Muscle layer of duodenum (tissue), 2 donors: ENCODE measurements at regions not wholly inside any gene's neighbourhood (a gene's known extent, or its start where the extent isn't known, plus 50 kb on each side); places are given as distances from the start of the nearest gene placed in this dataset.

Experiments
- H3K27ac ChIP-seq: one replicate; pipeline ENCODE4 v1.7.0; 2013; ENCODE audit warnings: mild to moderate bottlenecking, low read length
- H3K27me3 ChIP-seq: one replicate; pipeline ENCODE4 v1.7.0; 2013; ENCODE audit warnings: low read depth, mild to moderate bottlenecking, control low read depth, low read length
- H3K36me3 ChIP-seq, 2 donors: one replicate each; pipeline ENCODE4 v1.7.0; 2013; ENCODE audit warnings: low read length in 2 of 2, control low read depth in 1 of 2, mild to moderate bottlenecking in 1 of 2; ENCODE audit not compliant: insufficient read depth in 2 of 2, control insufficient read depth in 1 of 2
- H3K4me1 ChIP-seq, 2 donors: one replicate each; pipeline ENCODE4 v1.7.0; 2013; ENCODE audit warnings: low read length in 2 of 2, mild to moderate bottlenecking in 2 of 2, control low read depth in 1 of 2, moderate library complexity in 1 of 2; ENCODE audit not compliant: insufficient read depth in 2 of 2, control insufficient read depth in 1 of 2
- H3K4me3 ChIP-seq, 2 donors: one replicate each; pipeline ENCODE4 v1.7.0; 2013; ENCODE audit warnings: low read length in 2 of 2, low read depth in 1 of 2, mild to moderate bottlenecking in 1 of 2
- H3K9me3 ChIP-seq, 2 donors: one replicate each; pipeline ENCODE4 v1.7.0; 2013; ENCODE audit warnings: low read length in 2 of 2, control low read depth in 1 of 2, mild to moderate bottlenecking in 1 of 2; ENCODE audit not compliant: control insufficient read depth in 1 of 2
- donor health status: healthy.

GRCh38 chr15:77860071-77860691 is 217.3 kb downstream of the TBC1D2B start:
- H3K4me1 ChIP-seq = no peaks in the 10 kb centered on the region
- no peak overlapping the region for H3K27ac ChIP-seq
- no peaks in the 10 kb centered on the region for H3K27me3 ChIP-seq
- no peak overlapping the region for H3K4me3 ChIP-seq
- no peaks in the 10 kb centered on the region for H3K9me3 ChIP-seq
- no peaks in the 10 kb centered on the region for H3K36me3 ChIP-seq

GRCh38 chr15:77859491-77860060 is 217.9 kb downstream of the TBC1D2B start:
- Histone ChIP-seq H3K27ac (no peak overlapping the region), H3K36me3 (no peaks in the 10 kb centered on the region), H3K27me3 (no peaks in the 10 kb centered on the region), H3K4me1 (no peaks in the 10 kb centered on the region), H3K9me3 (no peaks in the 10 kb centered on the region), H3K4me3 (no peak overlapping the region)

- Histone ChIP-seq H3K9me3 (no peaks in the 10 kb centered on the region), H3K36me3 (no peaks in the 10 kb centered on the region), H3K27me3 (no peaks in the 10 kb centered on the region), H3K4me1 (no peaks in the 10 kb centered on the region), H3K27ac (no peak overlapping the region), H3K4me3 (no peak overlapping the region)
These were observed 218.6 kb downstream of the TBC1D2B start for GRCh38 chr15:77858792-77859490.

- no peaks in the 10 kb centered on the region for H3K36me3 ChIP-seq
- no peaks in the 10 kb centered on the region for H3K9me3 ChIP-seq
- no peak overlapping the region for H3K4me3 ChIP-seq
- no peaks in the 10 kb centered on the region for H3K4me1 ChIP-seq
- no peaks in the 10 kb centered on the region for H3K27me3 ChIP-seq
- H3K27ac ChIP-seq = no peak overlapping the region
These were observed 220.1 kb downstream of the TBC1D2B start for GRCh38 chr15:77857419-77857818.

GRCh38 chr15:77856705-77857346 is 220.7 kb downstream of the TBC1D2B start:
- Histone ChIP-seq H3K4me3 (no peak overlapping the region), H3K27me3 (no peaks in the 10 kb centered on the region), H3K36me3 (no peaks in the 10 kb centered on the region), H3K9me3 (no peaks in the 10 kb centered on the region), H3K27ac (no peak overlapping the region), H3K4me1 (no peaks in the 10 kb centered on the region)

GRCh38 chr15:77855871-77856270 is 221.6 kb downstream of the TBC1D2B start:
- Histone ChIP-seq H3K4me3 (no peak overlapping the region), H3K36me3 (no peaks in the 10 kb centered on the region), H3K9me3 (no peaks in the 10 kb centered on the region), H3K27me3 (peaks cover 4% of the 10 kb centered on the region), H3K27ac (no peak overlapping the region), H3K4me1 (no peaks in the 10 kb centered on the region)

- Histone ChIP-seq H3K36me3 (no peaks in the 10 kb centered on the region), H3K27me3 (peaks cover 4% of the 10 kb centered on the region), H3K27ac (no peak overlapping the region), H3K4me3 (no peak overlapping the region), H3K9me3 (peaks cover 5 to 7% of the 10 kb centered on the region in 2 donors), H3K4me1 (no peaks in the 10 kb centered on the region)
These were observed 222.3 kb upstream of the LINGO1 start for GRCh38 chr15:77854980-77855379.

- Histone ChIP-seq H3K36me3 (no peaks in the 10 kb centered on the region), H3K4me1 (no peaks in the 10 kb centered on the region), H3K9me3 (peaks cover 6 to 8% of the 10 kb centered on the region in 2 donors), H3K4me3 (no peak overlapping the region), H3K27ac (no peak overlapping the region), H3K27me3 (peaks cover 4% of the 10 kb centered on the region)
These were observed 221.2 kb upstream of the LINGO1 start for GRCh38 chr15:77853910-77854309.

GRCh38 chr15:77853008-77853328 is 220.3 kb upstream of the LINGO1 start:
- H3K9me3 ChIP-seq = peaks cover 6 to 8% of the 10 kb centered on the region in 2 donors
- no peaks in the 10 kb centered on the region for H3K4me1 ChIP-seq
- no peaks in the 10 kb centered on the region for H3K36me3 ChIP-seq
- no peak overlapping the region for H3K4me3 ChIP-seq
- H3K27ac ChIP-seq = no peak overlapping the region
- H3K27me3 ChIP-seq = peaks cover 4% of the 10 kb centered on the region

GRCh38 chr15:77852241-77853007 is 219.7 kb upstream of the LINGO1 start:
- H3K4me1 ChIP-seq = no peaks in the 10 kb centered on the region
- no peaks in the 10 kb centered on the region for H3K36me3 ChIP-seq
- H3K9me3 ChIP-seq = peaks cover 6 to 8% of the 10 kb centered on the region in 2 donors
- H3K4me3 ChIP-seq = no peak overlapping the region
- peaks cover 4% of the 10 kb centered on the region for H3K27me3 ChIP-seq
- H3K27ac ChIP-seq = no peak overlapping the region

GRCh38 chr15:77851691-77852090 is 219.0 kb upstream of the LINGO1 start:
- no peak overlapping the region for H3K27ac ChIP-seq
- H3K4me3 ChIP-seq = no peak overlapping the region
- peaks cover 6 to 8% of the 10 kb centered on the region in 2 donors for H3K9me3 ChIP-seq
- peaks cover 4% of the 10 kb centered on the region for H3K27me3 ChIP-seq
- no peaks in the 10 kb centered on the region for H3K36me3 ChIP-seq
- no peaks in the 10 kb centered on the region for H3K4me1 ChIP-seq
